Common myeloid progenitor, CD34-positive (primary cell): ENCODE measurements at regions not wholly inside any gene's neighbourhood (a gene's known extent, or its start where the extent isn't known, plus 50 kb on each side); places are given as distances from the start of the nearest gene placed in this dataset.

Experiments
- CTCF ChIA-PET: fragments of 350-600 bp; sonication (Branson Sonifier 250); formaldehyde crosslinking; loops from one replicate; lab custom pipeline; 2021; ENCODE audit warnings: antibody characterized with exemption; lab: Charles Lee
- POLR2A ChIA-PET: fragments of 350-600 bp; sonication (Branson Sonifier 250); formaldehyde crosslinking; loops from one replicate; lab custom pipeline; 2021; ENCODE audit warnings: antibody characterized with exemption; lab: Charles Lee
- DNase-seq, 3 donors: peaks; one replicate each; pipeline versions ENCODE4 v3.0.0 to v3.0.0-alpha.2; 2013
- H3K27ac ChIP-seq, 2 experiments: 1 replicate in 1 of 2; 2 replicates in 1 of 2; pipeline ENCODE4 v1.7.0; 2013; ENCODE audit warnings: inconsistent platforms in 2 of 2, low read length in 2 of 2, mild to moderate bottlenecking in 2 of 2, low read depth in 1 of 2, moderate library complexity in 1 of 2; ENCODE audit not compliant: severe bottlenecking in 2 of 2, insufficient read depth in 1 of 2, poor library complexity in 1 of 2
- H3K27me3 ChIP-seq, 5 experiments: replicated peaks in 2 of 5; 1 replicate in 3 of 5; 2 replicates in 2 of 5; pipeline versions ENCODE4 v1.6.1 to v1.7.0; 2013; ENCODE audit warnings: low read length in 4 of 5, mild to moderate bottlenecking in 2 of 5, moderate library complexity in 2 of 5, inconsistent platforms in 1 of 5; ENCODE audit not compliant: insufficient read depth in 5 of 5, control insufficient read depth in 4 of 5
- H3K36me3 ChIP-seq, 4 experiments: 1 replicate in 2 of 4; 2 replicates in 2 of 4; pipeline versions ENCODE4 v1.6.1 to v1.7.0; 2013; ENCODE audit warnings: low read length in 3 of 4, control low read depth in 1 of 4, mild to moderate bottlenecking in 1 of 4; ENCODE audit not compliant: control insufficient read depth in 4 of 4, insufficient read depth in 4 of 4
- H3K4me1 ChIP-seq, 4 experiments: 1 replicate in 3 of 4; 2 replicates in 1 of 4; pipeline versions ENCODE4 v1.6.1 to v1.7.1; 2013; ENCODE audit warnings: low read length in 3 of 4, mild to moderate bottlenecking in 3 of 4, control low read depth in 1 of 4, inconsistent platforms in 1 of 4, moderate library complexity in 1 of 4; ENCODE audit not compliant: control insufficient read depth in 4 of 4, insufficient read depth in 4 of 4; ENCODE audit errors: control extremely low read depth in 1 of 4
- H3K4me3 ChIP-seq, 7 experiments: 1 replicate in 4 of 7; 2 replicates in 3 of 7; pipeline versions ENCODE4 v1.5.1 to v1.7.0; 2013; ENCODE audit warnings: mild to moderate bottlenecking in 7 of 7, low read length in 6 of 7, moderate library complexity in 6 of 7, inconsistent platforms in 2 of 7, low read depth in 2 of 7, control low read depth in 1 of 7; ENCODE audit not compliant: insufficient read depth in 4 of 7, control insufficient read depth in 1 of 7; ENCODE audit errors: extremely low read depth in 1 of 7
- H3K9me3 ChIP-seq, 5 experiments: 1 replicate in 4 of 5; 2 replicates in 1 of 5; pipeline versions ENCODE4 v1.6.1 to v1.7.1; 2013; ENCODE audit warnings: low read length in 4 of 5, mild to moderate bottlenecking in 2 of 5, inconsistent platforms in 1 of 5, low read depth in 1 of 5, moderate library complexity in 1 of 5; ENCODE audit not compliant: control insufficient read depth in 4 of 5, insufficient read depth in 2 of 5; ENCODE audit errors: control extremely low read depth in 1 of 5
- WGBS: methylation state at CpG from one replicate; pipeline ENCODE4 v1.1.5; 2013; ENCODE audit not compliant: insufficient coverage; 5-methylcytosine and 5-hydroxymethylcytosine counted together

DNA sequence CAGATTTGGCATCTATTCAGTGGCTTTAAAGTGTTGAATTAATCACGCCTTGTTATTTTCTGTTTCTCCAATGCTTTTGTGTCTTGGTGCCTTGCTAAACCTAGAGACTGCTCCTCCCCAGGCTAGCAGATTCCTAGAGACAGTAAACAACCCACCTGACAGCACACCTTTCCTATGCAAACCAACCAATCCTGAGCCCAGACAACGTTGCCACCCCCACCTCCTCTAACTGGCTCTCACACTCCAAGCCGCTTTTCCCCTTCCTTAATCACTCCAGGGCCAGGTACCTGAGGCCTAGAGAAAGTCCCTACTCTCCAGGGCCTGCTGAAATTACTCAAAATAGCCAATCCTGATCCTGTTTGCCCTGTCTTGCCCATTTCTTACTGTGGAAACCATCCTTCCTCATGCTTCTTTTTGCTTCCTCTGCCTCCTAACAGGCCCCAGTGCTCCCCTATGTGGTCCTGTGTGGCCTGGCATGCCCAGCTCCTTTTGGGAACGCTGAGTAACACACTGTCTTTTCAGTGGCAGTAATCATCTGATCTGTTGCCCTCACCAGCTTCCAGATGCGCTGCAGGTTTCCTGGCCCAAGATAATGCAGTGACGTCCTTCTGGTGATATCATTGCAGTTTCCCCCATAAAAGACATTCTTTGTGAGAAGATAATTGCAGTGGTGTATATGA lies 53.4 kb downstream of the GAS1 start:
- H3K27ac ChIP-seq, result no peak overlapping the region
- ChIA-PET CTCF (no interaction called here), POLR2A (no interaction called here)
- H3K36me3 ChIP-seq, result no peaks in the 10 kb centered on the region
- H3K27me3 ChIP-seq, result peaks cover 0 to 4% (median 2%) of the 10 kb centered on the region in 5 experiments
- no peak overlapping the region for H3K4me3 ChIP-seq
- DNase-seq, result no peak
- H3K9me3 ChIP-seq, result peaks cover 0 to 1% (median 0%) of the 10 kb centered on the region in 5 experiments
- H3K4me1 ChIP-seq, result no peaks in the 10 kb centered on the region
- 88% methylated on average over 6 of the region's 6 CpGs for WGBS

DNA sequence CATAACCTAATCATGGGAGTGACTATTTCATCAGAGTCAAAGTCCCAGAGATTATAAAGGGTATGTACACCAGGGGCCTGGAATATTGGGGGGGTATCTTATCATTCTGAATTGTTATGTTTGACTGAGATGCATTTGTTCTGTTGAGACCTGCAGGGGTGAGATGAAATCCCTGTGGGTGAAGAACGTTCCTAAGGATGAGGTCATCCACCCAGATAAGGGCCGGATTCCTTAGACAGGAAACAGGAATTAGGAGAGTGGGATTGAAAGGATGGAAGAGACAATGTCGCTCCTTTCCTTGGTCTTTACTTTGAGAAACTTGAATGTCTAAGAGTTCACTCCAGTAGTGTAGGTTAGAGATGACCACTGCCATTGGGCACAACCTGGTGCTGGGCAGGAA lies 54.7 kb downstream of the GAS1 start:
- Histone ChIP-seq H3K9me3 (no peaks in the 10 kb centered on the region), H3K4me1 (no peaks in the 10 kb centered on the region), H3K27ac (no peak overlapping the region), H3K4me3 (no peak overlapping the region), H3K36me3 (no peaks in the 10 kb centered on the region), H3K27me3 (peaks cover 0 to 2% (median 2%) of the 10 kb centered on the region in 5 experiments)
- ChIA-PET CTCF (no interaction called here), POLR2A (no interaction called here)
- 43% methylated on average over 3 of the region's 3 CpGs for WGBS
- no peak for DNase-seq

DNA sequence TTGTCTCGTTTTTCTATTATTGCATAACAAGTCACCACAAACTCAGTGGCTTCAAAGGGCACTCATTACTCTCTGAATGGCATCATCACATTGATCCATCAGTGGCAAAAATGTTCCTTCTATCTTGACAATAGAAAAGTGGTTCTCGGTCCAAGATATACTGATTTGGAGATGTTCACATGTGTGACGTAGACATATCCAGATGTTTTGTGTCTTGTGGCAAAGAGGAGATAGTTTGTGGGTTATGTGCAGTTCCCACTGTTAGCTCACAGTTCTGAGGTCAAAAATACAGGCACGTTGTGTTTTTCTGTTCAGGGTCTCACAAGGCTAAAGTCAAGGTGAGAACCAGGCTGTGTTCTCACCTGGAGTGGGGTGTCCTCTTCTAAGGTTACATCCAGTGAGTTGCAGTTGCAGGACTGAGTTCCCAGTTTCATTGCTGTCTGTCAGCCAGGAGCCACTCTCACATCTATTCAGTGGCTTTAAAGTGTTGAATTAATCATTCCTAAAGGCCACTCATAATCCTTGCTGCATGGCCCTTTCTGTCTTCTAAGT lies 55.3 kb downstream of the GAS1 start:
- Histone ChIP-seq H3K9me3 (no peaks in the 10 kb centered on the region), H3K36me3 (no peaks in the 10 kb centered on the region), H3K27me3 (peaks cover 0 to 4% (median 2%) of the 10 kb centered on the region in 5 experiments), H3K4me1 (no peaks in the 10 kb centered on the region), H3K27ac (no peak overlapping the region), H3K4me3 (no peak overlapping the region)
- CTCF ChIA-PET, result no interaction called here
- 87% methylated on average over 4 of the region's 4 CpGs for WGBS
- DNase-seq, result no peak
- POLR2A ChIA-PET, result no interaction called here

DNA sequence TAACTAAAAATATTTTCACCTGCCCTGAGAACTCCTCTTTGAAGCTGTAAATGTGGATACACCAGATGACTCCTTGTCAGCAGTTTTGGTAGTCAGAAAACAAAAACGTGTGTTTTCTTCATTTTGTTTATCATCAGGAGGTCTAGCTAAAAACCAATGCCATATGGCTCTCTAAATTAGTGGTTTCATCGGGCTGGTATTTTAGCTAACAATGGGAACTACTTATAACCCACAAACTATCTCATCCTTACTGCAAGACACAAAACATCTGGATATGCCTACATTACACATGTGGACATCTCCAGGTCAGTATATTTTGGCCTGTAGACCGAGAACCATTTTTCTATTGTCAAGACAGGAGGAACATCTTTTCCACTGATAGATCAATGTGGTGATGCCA lies 56.2 kb downstream of the GAS1 start:
- Histone ChIP-seq H3K36me3 (no peaks in the 10 kb centered on the region), H3K27ac (no peak overlapping the region), H3K4me3 (no peak overlapping the region), H3K4me1 (no peaks in the 10 kb centered on the region), H3K9me3 (no peaks in the 10 kb centered on the region), H3K27me3 (peaks cover 0 to 5% (median 2%) of the 10 kb centered on the region in 5 experiments)
- WGBS, result 76% methylated on average over 3 of the region's 3 CpGs
- POLR2A ChIA-PET, result no interaction called here
- no peak for DNase-seq
- CTCF ChIA-PET, result no interaction called here

DNA sequence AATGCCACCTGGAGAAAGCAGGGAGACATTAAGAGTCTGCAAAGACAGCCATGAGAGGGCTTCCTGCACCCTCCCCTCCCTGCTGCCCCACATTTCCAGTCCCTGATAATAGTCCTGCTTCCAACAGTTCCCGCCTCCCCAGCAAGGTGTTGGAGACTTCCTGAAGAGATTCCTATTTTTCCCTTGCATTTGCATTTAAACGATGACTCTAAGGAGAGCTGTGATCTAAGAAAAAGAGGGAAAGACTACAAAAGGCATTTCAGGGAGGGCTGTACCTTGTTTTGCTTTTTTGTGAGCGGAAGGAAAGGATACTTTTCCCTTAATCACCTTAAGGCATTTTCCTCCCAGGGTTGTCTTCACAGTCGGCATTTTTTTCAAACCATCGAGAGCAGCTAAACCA lies 62.1 kb downstream of the GAS1 start:
- CTCF ChIA-PET, result no interaction called here

DNA sequence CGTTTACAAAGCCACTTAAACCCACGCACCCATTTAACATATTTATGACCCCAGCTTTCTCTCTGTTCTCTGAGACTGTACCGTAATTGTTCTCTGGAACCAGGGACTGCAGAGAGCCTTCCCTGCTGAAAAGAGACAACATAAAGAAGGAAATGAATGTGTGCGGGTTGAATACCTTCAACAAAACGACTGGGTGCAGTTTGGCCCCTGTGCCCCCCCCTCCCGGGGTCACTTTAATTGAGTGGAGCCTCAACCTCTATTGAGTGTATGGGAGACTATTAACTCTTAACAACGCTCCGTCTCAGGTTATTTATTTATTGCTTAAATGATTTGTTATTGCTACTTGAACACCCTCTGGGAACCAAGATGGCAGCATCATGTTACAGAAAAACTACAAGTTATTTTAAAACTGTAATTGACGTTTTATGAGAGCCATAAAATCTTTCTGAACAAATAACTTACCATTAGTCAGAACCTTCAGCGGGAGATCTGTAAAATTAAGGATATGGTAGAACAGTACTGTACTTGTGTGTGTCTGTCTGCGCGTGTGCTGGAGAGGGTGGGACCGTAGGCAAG lies 70.6 kb downstream of the GAS1 start:
- POLR2A ChIA-PET, result no interaction called here
- H3K27me3 ChIP-seq, result peaks cover 0 to 3% (median 0%) of the 10 kb centered on the region in 5 experiments
- H3K27ac ChIP-seq, result no peak overlapping the region
- no peak overlapping the region for H3K4me3 ChIP-seq
- no peak for DNase-seq
- 94% methylated on average over 8 of the region's 13 CpGs for WGBS
- H3K36me3 ChIP-seq, result no peaks in the 10 kb centered on the region
- H3K4me1 ChIP-seq, result no peaks in the 10 kb centered on the region
- H3K9me3 ChIP-seq, result no peaks in the 10 kb centered on the region
- CTCF ChIA-PET, result no interaction called here

More for the DNA sequence above, 62.1 kb downstream of the GAS1 start:
- Histone ChIP-seq H3K4me3 (no peak overlapping the region), H3K9me3 (no peaks in the 10 kb centered on the region), H3K27ac (no peak overlapping the region), H3K27me3 (peaks cover 0 to 5% (median 0%) of the 10 kb centered on the region in 5 experiments), H3K36me3 (no peaks in the 10 kb centered on the region), H3K4me1 (no peaks in the 10 kb centered on the region)
- WGBS, result 72% methylated on average over 4 of the region's 5 CpGs
- POLR2A ChIA-PET, result no interaction called here
- no peak for DNase-seq

DNA sequence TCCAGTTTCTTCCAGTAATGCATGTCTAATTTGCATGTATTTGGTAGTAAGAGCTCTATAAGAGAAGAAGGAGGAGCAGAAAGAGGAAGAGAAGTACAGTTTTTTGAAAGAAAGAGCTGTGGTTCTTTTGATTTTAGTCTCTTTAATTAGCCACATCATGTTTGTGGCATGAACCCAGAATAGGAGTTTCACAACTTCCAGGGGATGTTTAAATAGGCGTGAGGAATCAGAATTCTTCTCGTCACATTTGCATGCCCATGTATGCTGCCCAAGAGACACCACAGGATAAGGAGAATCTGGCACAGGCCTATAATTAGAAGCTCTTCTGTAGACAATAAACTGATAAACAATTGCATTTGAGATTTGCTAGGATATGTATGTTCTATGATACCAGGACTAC lies 78.7 kb downstream of the GAS1 start:
- WGBS, result 42% methylated on average over 2 of the region's 2 CpGs
- Histone ChIP-seq H3K27ac (no peak overlapping the region), H3K27me3 (peaks cover 0 to 3% (median 0%) of the 10 kb centered on the region in 5 experiments), H3K4me3 (no peak overlapping the region), H3K9me3 (no peaks in the 10 kb centered on the region), H3K36me3 (no peaks in the 10 kb centered on the region), H3K4me1 (no peaks in the 10 kb centered on the region)
- ChIA-PET CTCF (interaction anchor here (0.8 to 1.1 kb wide), 2 partner anchors 11 to 201 kb away, joined by 3 read pairs; no protein-coding TSS in a partner anchor), POLR2A (no interaction called here)
- no peak for DNase-seq
